HCT116 (cell line): ENCODE measurements at regions not wholly inside any gene's neighbourhood (a gene's known extent, or its start where the extent isn't known, plus 50 kb on each side); places are given as distances from the start of the nearest gene placed in this dataset.

Experiments used
- ATAC-seq: fragments of 200-7000 bp; cut with Tn5 transposase; 2 replicates; pipeline ENCODE4 v1.9.1; 2020; ENCODE audit warnings: mild to moderate bottlenecking, moderate library complexity
- BruUV-seq: library from RNA; stranded (reverse); fragments of 400-500 nt; replicated peaks from 2 replicates; lab custom pipeline; 2021; lab: Mats Ljungman, UMichigan
- CTCF ChIA-PET: fragments of 300-600 bp; sonication (Branson Sonifier 250); formaldehyde crosslinking; loops from one replicate; lab custom pipeline; 2021; ENCODE audit warnings: antibody characterized with exemption; lab: Charles Lee
- POLR2A ChIA-PET: fragments of 300-600, 350-600 bp; sonication (Branson Sonifier 250); formaldehyde crosslinking; loops from one replicate; lab custom pipeline; 2021; ENCODE audit warnings: antibody characterized with exemption; lab: Charles Lee
- RAD21 ChIA-PET, 2 experiments: fragments of 300-600 bp; sonication (Branson Sonifier 250); formaldehyde crosslinking; loops; one replicate each; lab custom pipeline; 2023; ENCODE audit warnings: low total read pairs in 2 of 2; ENCODE audit not compliant: uncharacterized antibody in 2 of 2, unreplicated experiment in 2 of 2, low non-redundant PET in 1 of 2; lab: Charles Lee
- DNase-seq: peaks from one replicate; pipeline ENCODE4 v3.0.0-alpha.2; 2010; ENCODE audit warnings: low read depth, low spot score
- H2AFZ ChIP-seq: fragments of 200-600 bp; shearing (Covaris generic), sonication (generic); 2 replicates; pipeline ENCODE4 v1.6.1; 2017; ENCODE audit warnings: low read depth, mixed run types, mixed read lengths, antibody characterized with exemption, low read length; ENCODE audit not compliant: poor library complexity, severe bottlenecking
- H3K27ac ChIP-seq: 2 replicates; pipeline ENCODE4 v1.5.1; 2012; ENCODE audit warnings: low read depth, low read length
- H3K27me3 ChIP-seq: fragments of 200-600 bp; sonication (generic); 2 replicates; pipeline ENCODE4 v1.6.1; 2016; ENCODE audit warnings: mixed run types, low read length, mixed read lengths; ENCODE audit not compliant: insufficient read depth
- H3K36me3 ChIP-seq, 2 experiments: fragments of 200-500 bp in 1 of 2; fragments of 200-600 bp in 1 of 2; sonication (Bioruptor generic) in 1 of 2; sonication (generic) in 1 of 2; 2 replicates each; pipeline versions ENCODE4 v1.5.1 to v1.6.1; 2014 to 2016; ENCODE audit warnings: low read length in 2 of 2, inconsistent platforms in 1 of 2, mixed read lengths in 1 of 2, mixed run types in 1 of 2; ENCODE audit not compliant: insufficient read depth in 2 of 2, control insufficient read depth in 1 of 2
- H3K4me1 ChIP-seq, 2 experiments: fragments of 200-600 bp in 1 of 2; sonication (generic) in 1 of 2; 2 replicates each; pipeline versions ENCODE4 v1.5.1 to v1.6.1; 2012 to 2017; ENCODE audit warnings: low read length in 2 of 2, inconsistent platforms in 1 of 2, mild to moderate bottlenecking in 1 of 2, mixed read lengths in 1 of 2, mixed run types in 1 of 2, moderate library complexity in 1 of 2; ENCODE audit not compliant: insufficient read depth in 2 of 2, control insufficient read depth in 1 of 2
- H3K4me2 ChIP-seq: fragments of 200-600 bp; sonication (generic); 2 replicates; pipeline ENCODE4 v1.6.1; 2017; ENCODE audit warnings: mixed run types, low read length, mixed read lengths
- H3K4me3 ChIP-seq, 2 experiments: fragments of 200-600 bp in 1 of 2; sonication (generic) in 1 of 2; replicated peaks in 1 of 2; 2 replicates each; pipeline ENCODE4 v1.5.1; 2011 to 2016; ENCODE audit warnings: low read length in 2 of 2, control low read depth in 1 of 2, low read depth in 1 of 2, mild to moderate bottlenecking in 1 of 2, mixed read lengths in 1 of 2, mixed run types in 1 of 2
- H3K79me2 ChIP-seq: fragments of 200-600 bp; sonication (generic); 2 replicates; pipeline ENCODE4 v1.6.1; 2017; ENCODE audit warnings: mild to moderate bottlenecking, mixed run types, low read length, moderate library complexity, mixed read lengths; ENCODE audit not compliant: insufficient read depth
- H3K9ac ChIP-seq: fragments of 200-600 bp; sonication (generic); 2 replicates; pipeline ENCODE4 v1.6.1; 2016; ENCODE audit warnings: low read length, mixed read lengths
- H3K9me2 ChIP-seq: fragments of 200-600 bp; sonication (generic), shearing (Covaris generic); 2 replicates; pipeline ENCODE4 v1.6.1; 2017; ENCODE audit warnings: mixed run types, mild to moderate bottlenecking, moderate library complexity; ENCODE audit not compliant: insufficient read depth
- H3K9me3 ChIP-seq, 2 experiments: fragments of 200-500 bp in 1 of 2; fragments of 200-600 bp in 1 of 2; sonication (Bioruptor generic) in 1 of 2; sonication (generic) in 1 of 2; 2 replicates each; pipeline ENCODE4 v1.6.1; 2014 to 2017; ENCODE audit warnings: low read length in 2 of 2, mixed read lengths in 2 of 2, inconsistent platforms in 1 of 2, low read depth in 1 of 2, mild to moderate bottlenecking in 1 of 2, mixed run types in 1 of 2, moderate library complexity in 1 of 2; ENCODE audit not compliant: control insufficient read depth in 1 of 2, insufficient read depth in 1 of 2
- H4K20me1 ChIP-seq: fragments of 200-600 bp; sonication (generic), shearing (Covaris generic); 2 replicates; pipeline ENCODE4 v1.6.1; 2017; ENCODE audit warnings: mixed run types, mild to moderate bottlenecking, moderate library complexity; ENCODE audit not compliant: insufficient read depth
- CEBPB ChIP-seq: IDR thresholded peaks from 2 replicates; pipeline ENCODE4 v1.6.1; 2012; ENCODE audit warnings: low read depth
- CTCF ChIP-seq, 3 experiments: fragments of 200-600 bp in 1 of 3; sonication (generic) in 1 of 3; IDR thresholded peaks in 2 of 3; conservative IDR thresholded peaks in 1 of 3; 2 replicates each; pipeline ENCODE4 v1.5.1; 2012 to 2017; ENCODE audit warnings: low read depth in 2 of 3, low read length in 2 of 3, antibody characterized with exemption in 1 of 3, borderline replicate concordance in 1 of 3, control low read depth in 1 of 3, mild to moderate bottlenecking in 1 of 3, mixed read lengths in 1 of 3, mixed run types in 1 of 3, moderate library complexity in 1 of 3; ENCODE audit not compliant: insufficient read depth in 1 of 3
- ELF1 ChIP-seq: IDR thresholded peaks from 2 replicates; pipeline ENCODE4 v1.6.1; 2012; ENCODE audit warnings: low read depth, borderline replicate concordance
- EZH2 ChIP-seq: fragments of 200-600 bp; sonication (generic); IDR thresholded peaks from 2 replicates; pipeline ENCODE4 v1.6.1; 2017; ENCODE audit warnings: antibody characterized with exemption, mixed run types
- JUND ChIP-seq: IDR thresholded peaks from 2 replicates; pipeline ENCODE4 v1.6.1; 2012
- MAX ChIP-seq: IDR thresholded peaks from 2 replicates; pipeline ENCODE4 v1.6.1; 2012
- POLR2A ChIP-seq: IDR thresholded peaks from 2 replicates; pipeline ENCODE4 v1.7.0; 2011; ENCODE audit warnings: borderline replicate concordance; ENCODE audit not compliant: insufficient read depth, insufficient read length; ENCODE audit errors: extremely low read depth
- POLR2AphosphoS5 ChIP-seq: IDR thresholded peaks from 2 replicates; pipeline ENCODE4 v1.6.1; 2011; ENCODE audit warnings: mild to moderate bottlenecking, low read depth, low read length, moderate library complexity
- RAD21 ChIP-seq: IDR thresholded peaks from 2 replicates; pipeline ENCODE4 v1.6.1; 2012; ENCODE audit warnings: low read depth, mild to moderate bottlenecking
- ZFX ChIP-seq: fragments of 450-650 bp; IDR thresholded peaks from 2 replicates; pipeline ENCODE4 v1.6.1; 2017
- intact Hi-C: fragments of 100-400 bp; cut with micrococcal nuclease; formaldehyde crosslinking; loops from 2 replicates; pipeline ENCODE4 v1.10.0; 2022

- Histone ChIP-seq H3K4me3 (no peak overlapping the region), H3K27ac (no peak overlapping the region), H3K27me3 (no peaks in the 10 kb centered on the region), H4K20me1 (no peaks in the 10 kb centered on the region), H3K9me3 (no peaks in the 10 kb centered on the region), H3K36me3 (no peaks in the 10 kb centered on the region), H3K9me2 (no peaks in the 10 kb centered on the region), H3K4me2 (no peak overlapping the region), H2AFZ (no peak overlapping the region), H3K4me1 (no peaks in the 10 kb centered on the region), H3K79me2 (no peaks in the 10 kb centered on the region), H3K9ac (no peak overlapping the region)
- intact Hi-C loops: no loop called here
- TF ChIP-seq POLR2A: no peak
- no peak for TF ChIP-seq POLR2AphosphoS5
- no peak for TF ChIP-seq MAX
- no peak for TF ChIP-seq ZFX
- no peak for TF ChIP-seq EZH2
- no peak for TF ChIP-seq CEBPB
- no peak for TF ChIP-seq RAD21
- no peak for TF ChIP-seq JUND
- TF ChIP-seq CTCF (IDR thresholded peaks at IDR 0.05 in 2 of 3, conservative IDR thresholded peaks at IDR 0.05 in 1 of 3; ENCODE audit: borderline replicate concordance in 1 of 3, insufficient read depth in 1 of 3, low read depth in 2 of 3, low read length in 2 of 3): no peak
- TF ChIP-seq ELF1: no peak
- ATAC-seq (no peak), DNase-seq (no peak)
- RAD21 ChIA-PET: no interaction called here
- POLR2A ChIA-PET: no interaction called here
- CTCF ChIA-PET: no interaction called here
- BruUV-seq: no TSS peak
Measured at GRCh38 chr10:131749767-131750142, 151.1 kb upstream of the PPP2R2D start.
